HL-60 (cell line): ENCODE measurements at regions not wholly inside any gene's neighbourhood (a gene's known extent, or its start where the extent isn't known, plus 50 kb on each side); places are given as distances from the start of the nearest gene placed in this dataset.

ENCODE experiments used
- DNase-seq, 2 experiments: peaks; one replicate each; pipeline ENCODE4 v3.0.0-alpha.2; 2010 to 2020; ENCODE audit warnings: low read depth in 1 of 2, low spot score in 1 of 2
- H3K27ac ChIP-seq: fragments of 250-450 bp; sonication (Bioruptor Pico); replicated peaks from 2 replicates; pipeline ENCODE4 v1.5.1; 2020; ENCODE audit warnings: mild to moderate bottlenecking, moderate library complexity
- H3K27me3 ChIP-seq: fragments of 250-450 bp; sonication (Bioruptor Pico); 2 replicates; pipeline ENCODE4 v1.5.1; 2021; ENCODE audit warnings: mild to moderate bottlenecking, moderate library complexity; ENCODE audit not compliant: insufficient read depth, poor library complexity, severe bottlenecking
- H3K4me3 ChIP-seq: replicated peaks from 2 replicates; pipeline ENCODE4 v1.5.1; 2011; ENCODE audit warnings: mild to moderate bottlenecking, control low read depth, low read length; ENCODE audit not compliant: insufficient read depth
- GABPA ChIP-seq: IDR thresholded peaks from 2 replicates; pipeline ENCODE4 v1.6.1; 2012; ENCODE audit warnings: low read depth
- POLR2AphosphoS5 ChIP-seq: IDR thresholded peaks from 2 replicates; pipeline ENCODE4 v1.6.1; 2012; ENCODE audit warnings: low read depth
- REST ChIP-seq: IDR thresholded peaks from 2 replicates; pipeline ENCODE4 v1.6.1; 2012; ENCODE audit warnings: low read depth; ENCODE audit not compliant: insufficient replicate concordance
- SPI1 ChIP-seq: IDR thresholded peaks from 2 replicates; pipeline ENCODE4 v1.6.1; 2012; ENCODE audit warnings: low read depth, mild to moderate bottlenecking, borderline replicate concordance
- TF ChIP-seq, protein P1 (sequence below): IDR thresholded peaks from one replicate; pipeline ENCODE4 v1.5.1; 2011; ENCODE audit warnings: low read length, control low read depth, inconsistent platforms; ENCODE audit not compliant: insufficient read depth

GRCh38 chr7:106177300-106177690 lies 65.2 kb upstream of the SYPL1 start:
- TF ChIP-seq, protein P1, sequence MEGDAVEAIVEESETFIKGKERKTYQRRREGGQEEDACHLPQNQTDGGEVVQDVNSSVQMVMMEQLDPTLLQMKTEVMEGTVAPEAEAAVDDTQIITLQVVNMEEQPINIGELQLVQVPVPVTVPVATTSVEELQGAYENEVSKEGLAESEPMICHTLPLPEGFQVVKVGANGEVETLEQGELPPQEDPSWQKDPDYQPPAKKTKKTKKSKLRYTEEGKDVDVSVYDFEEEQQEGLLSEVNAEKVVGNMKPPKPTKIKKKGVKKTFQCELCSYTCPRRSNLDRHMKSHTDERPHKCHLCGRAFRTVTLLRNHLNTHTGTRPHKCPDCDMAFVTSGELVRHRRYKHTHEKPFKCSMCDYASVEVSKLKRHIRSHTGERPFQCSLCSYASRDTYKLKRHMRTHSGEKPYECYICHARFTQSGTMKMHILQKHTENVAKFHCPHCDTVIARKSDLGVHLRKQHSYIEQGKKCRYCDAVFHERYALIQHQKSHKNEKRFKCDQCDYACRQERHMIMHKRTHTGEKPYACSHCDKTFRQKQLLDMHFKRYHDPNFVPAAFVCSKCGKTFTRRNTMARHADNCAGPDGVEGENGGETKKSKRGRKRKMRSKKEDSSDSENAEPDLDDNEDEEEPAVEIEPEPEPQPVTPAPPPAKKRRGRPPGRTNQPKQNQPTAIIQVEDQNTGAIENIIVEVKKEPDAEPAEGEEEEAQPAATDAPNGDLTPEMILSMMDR: no peak
- TF ChIP-seq GABPA: no peak
- TF ChIP-seq REST: no peak
- TF ChIP-seq POLR2AphosphoS5: no peak
- TF ChIP-seq SPI1: no peak
- Histone ChIP-seq H3K27ac (no peak overlapping the region), H3K27me3 (peaks cover 3% of the 10 kb centered on the region), H3K4me3 (no peak overlapping the region)
- no peak for DNase-seq

DNA sequence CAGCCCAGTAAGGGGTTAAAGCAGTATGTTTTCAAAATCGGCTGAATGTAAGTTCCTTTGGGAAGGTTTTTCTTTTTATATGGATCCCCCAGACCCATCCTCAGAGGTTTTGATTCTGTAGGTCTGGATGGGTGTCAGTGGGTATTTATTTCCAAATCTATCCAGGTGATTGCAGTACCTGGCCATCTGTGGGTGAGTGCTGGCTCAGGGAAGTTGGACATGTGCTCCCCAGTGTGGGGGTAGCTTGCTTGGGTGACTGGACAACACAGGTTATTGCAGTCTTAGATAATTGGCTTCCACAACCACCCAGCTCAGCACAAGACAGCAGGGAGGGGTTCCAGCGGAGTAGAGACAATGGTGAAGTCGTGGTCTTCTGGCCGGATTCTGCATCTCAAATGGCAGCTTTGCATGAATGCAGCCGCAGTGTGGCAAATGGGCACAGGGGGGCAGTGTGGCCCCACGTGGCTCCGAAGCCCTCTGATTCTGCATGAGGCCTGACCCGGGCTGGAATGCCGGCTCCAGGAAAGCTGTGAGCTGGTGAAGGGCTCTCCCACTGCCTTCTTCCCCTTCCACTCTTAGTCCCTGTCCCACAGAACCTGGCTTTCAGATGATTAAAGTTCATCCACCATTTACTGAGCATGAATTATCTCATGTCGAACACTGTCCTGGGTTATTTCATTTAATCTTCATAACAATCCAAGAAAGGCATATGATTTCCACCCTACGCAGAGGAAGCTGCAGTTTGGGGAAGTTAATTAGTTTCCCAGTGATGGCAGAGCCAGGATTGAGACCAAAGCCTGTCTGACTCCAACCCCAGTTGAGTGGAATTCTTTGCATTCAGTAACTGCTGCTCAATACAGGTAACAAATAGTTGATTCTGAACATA lies 64.5 kb upstream of the SYPL1 start:
- H3K27ac ChIP-seq: no peak overlapping the region
- H3K27me3 ChIP-seq: peaks cover 3% of the 10 kb centered on the region
- no peak overlapping the region for H3K4me3 ChIP-seq
- TF ChIP-seq, protein P1: peak; percentile 91
- TF ChIP-seq POLR2AphosphoS5: no peak
- peak in 1 of 2 experiments; percentile 58 for DNase-seq

DNA sequence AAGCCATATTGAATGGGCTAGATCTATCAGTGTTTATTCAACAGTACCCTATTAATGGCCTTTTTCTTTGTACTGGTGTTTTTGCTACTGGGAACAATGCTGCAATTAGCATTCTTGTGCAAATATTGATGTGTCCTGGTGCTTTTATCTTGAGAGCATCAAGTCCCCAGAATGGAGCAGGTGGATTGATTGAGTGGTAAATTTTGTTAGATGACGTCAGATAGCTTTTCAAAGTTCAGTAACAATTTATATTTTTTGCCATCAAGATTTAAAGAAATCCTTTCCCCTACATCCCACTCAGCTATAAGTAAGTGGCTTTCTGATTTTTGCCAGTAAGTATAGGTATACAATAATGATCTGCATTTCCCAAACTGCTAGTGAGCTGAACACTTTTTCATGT lies 63.4 kb upstream of the SYPL1 start:
- no peak for DNase-seq
- TF ChIP-seq SPI1: no peak
- no peak for TF ChIP-seq POLR2AphosphoS5
- no peak for TF ChIP-seq REST
- TF ChIP-seq, protein P1: no peak
- TF ChIP-seq GABPA: no peak
- Histone ChIP-seq H3K4me3 (no peak overlapping the region), H3K27me3 (peaks cover 3% of the 10 kb centered on the region), H3K27ac (no peak overlapping the region)

- TF ChIP-seq GABPA: no peak
- H3K4me3 ChIP-seq: no peak overlapping the region
- no peak for DNase-seq
- H3K27ac ChIP-seq: no peak overlapping the region
- H3K27me3 ChIP-seq: no peaks in the 10 kb centered on the region
Measured at GRCh38 chr7:106170651-106171050, 58.5 kb upstream of the SYPL1 start.
